ENCODE measurements at regions not wholly inside any gene's neighbourhood (a gene's known extent, or its start where the extent isn't known, plus 50 kb on each side); places are given as distances from the start of the nearest gene placed in this dataset.

DNA sequence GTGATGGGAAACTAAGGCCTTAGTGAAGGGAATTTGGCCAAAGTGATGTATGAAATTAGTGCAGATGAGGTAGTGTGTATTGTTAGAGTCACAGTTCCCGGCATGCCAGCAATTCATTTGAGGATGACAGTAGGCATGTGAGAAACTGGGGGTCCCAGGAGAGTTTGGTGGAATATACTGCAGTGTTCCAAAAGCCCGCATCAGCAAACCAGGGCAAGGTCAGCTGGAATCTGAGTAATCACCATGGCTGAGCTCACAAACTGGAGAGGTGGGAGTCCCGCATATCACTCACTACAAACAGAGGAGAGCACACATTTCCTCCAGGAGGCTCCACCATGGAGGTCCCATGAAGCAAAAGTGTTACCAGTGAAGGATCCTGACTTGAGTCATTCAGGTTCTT, 740.7 kb downstream of the TNS3 start:
- TF ChIP-seq, protein P1, sequence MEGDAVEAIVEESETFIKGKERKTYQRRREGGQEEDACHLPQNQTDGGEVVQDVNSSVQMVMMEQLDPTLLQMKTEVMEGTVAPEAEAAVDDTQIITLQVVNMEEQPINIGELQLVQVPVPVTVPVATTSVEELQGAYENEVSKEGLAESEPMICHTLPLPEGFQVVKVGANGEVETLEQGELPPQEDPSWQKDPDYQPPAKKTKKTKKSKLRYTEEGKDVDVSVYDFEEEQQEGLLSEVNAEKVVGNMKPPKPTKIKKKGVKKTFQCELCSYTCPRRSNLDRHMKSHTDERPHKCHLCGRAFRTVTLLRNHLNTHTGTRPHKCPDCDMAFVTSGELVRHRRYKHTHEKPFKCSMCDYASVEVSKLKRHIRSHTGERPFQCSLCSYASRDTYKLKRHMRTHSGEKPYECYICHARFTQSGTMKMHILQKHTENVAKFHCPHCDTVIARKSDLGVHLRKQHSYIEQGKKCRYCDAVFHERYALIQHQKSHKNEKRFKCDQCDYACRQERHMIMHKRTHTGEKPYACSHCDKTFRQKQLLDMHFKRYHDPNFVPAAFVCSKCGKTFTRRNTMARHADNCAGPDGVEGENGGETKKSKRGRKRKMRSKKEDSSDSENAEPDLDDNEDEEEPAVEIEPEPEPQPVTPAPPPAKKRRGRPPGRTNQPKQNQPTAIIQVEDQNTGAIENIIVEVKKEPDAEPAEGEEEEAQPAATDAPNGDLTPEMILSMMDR (IDR thresholded peaks at IDR 0.05), result no peak
- ChIA-PET CTCF (no interaction called here), POLR2A (no interaction called here)
- no peak for DNase-seq
- Mint-ChIP-seq H3K4me1 (ENCODE audit: low read depth) (no peaks in the 10 kb centered on the region), H3K27ac (no peak overlapping the region), H3K27me3 (no peaks in the 10 kb centered on the region), H3K4me3 (no peak overlapping the region), H3K36me3 (ENCODE audit: low read depth) (no peaks in the 10 kb centered on the region), H3K9me3 (peaks cover 5% of the 10 kb centered on the region)
- no peak for ATAC-seq
- intact Hi-C loops (cut with micrococcal nuclease), result no loop called here

DNA sequence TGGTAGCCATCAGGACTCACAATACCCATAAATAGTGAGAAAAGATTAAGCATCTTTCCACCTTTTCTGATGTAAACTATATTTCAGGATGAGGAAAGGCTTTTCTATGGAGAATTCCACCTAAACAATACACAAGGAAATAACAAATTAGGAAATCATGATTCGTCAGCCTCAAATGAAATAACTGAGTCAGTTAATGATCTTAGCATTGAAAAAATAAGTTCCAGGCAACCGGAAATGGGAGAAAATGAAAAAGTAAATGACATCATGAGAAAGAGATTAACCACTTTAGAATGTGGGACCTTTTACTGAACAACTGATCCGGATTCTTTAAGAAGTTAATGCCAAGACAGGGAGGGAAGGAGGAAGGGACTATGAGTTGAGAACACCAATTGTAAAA, 742.3 kb downstream of the TNS3 start:
- Mint-ChIP-seq H3K27me3 (no peaks in the 10 kb centered on the region), H3K4me3 (no peak overlapping the region), H3K27ac (no peak overlapping the region), H3K9me3 (no peaks in the 10 kb centered on the region), H3K36me3 (ENCODE audit: low read depth) (no peaks in the 10 kb centered on the region), H3K4me1 (ENCODE audit: low read depth) (no peaks in the 10 kb centered on the region)
- intact Hi-C loops (cut with micrococcal nuclease), result no loop called here
- ATAC-seq (no peak), DNase-seq (no peak)
- POLR2A ChIA-PET, result no interaction called here
- TF ChIP-seq, protein P1 (IDR thresholded peaks at IDR 0.05), result no peak
- CTCF ChIA-PET, result no interaction called here

DNA sequence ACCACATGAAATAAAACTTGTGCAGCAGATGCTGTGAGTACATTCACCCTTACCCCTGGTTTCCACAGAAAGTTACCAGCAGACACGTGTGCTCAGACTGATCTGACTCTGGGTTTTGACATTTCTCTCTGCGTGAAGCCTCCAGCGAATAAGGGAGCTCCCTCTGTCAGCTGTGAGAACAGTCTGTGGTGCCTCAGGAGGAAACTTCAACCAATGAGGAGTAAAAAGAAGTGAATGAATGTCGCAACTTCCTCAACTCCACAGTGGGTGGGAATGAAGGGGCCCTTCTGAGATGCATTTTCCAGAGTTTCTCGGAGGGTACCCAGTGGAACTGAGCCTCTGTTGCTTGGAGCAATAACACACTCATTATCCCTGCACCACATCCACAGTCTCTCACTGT, 743.4 kb downstream of the TNS3 start:
- POLR2A ChIA-PET, result no interaction called here
- ATAC-seq (no peak), DNase-seq (no peak)
- Mint-ChIP-seq H3K4me3 (no peak overlapping the region), H3K36me3 (ENCODE audit: low read depth) (no peaks in the 10 kb centered on the region), H3K27ac (no peak overlapping the region), H3K4me1 (ENCODE audit: low read depth) (no peaks in the 10 kb centered on the region), H3K27me3 (no peaks in the 10 kb centered on the region), H3K9me3 (no peaks in the 10 kb centered on the region)
- TF ChIP-seq, protein P1 (IDR thresholded peaks at IDR 0.05), result no peak
- intact Hi-C loops (cut with micrococcal nuclease), result no loop called here
- CTCF ChIA-PET, result no interaction called here

DNA sequence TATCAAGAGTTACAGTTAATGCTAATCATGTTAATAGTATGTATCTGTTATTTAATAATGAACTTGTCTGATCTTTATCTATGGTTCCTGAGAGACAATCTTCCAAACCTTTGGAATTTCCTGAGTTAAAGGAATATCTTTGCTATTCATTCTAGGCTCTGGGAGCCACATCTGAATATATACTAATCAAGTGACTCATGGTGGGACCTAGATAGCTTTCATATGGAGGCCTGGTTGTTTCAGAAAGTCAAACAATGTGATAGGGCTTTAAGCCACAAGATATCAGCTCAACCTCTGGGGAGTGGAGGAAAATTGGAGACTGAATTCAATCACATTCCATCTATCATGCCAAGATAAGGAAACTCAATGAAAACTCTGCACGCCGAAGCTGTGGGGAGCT, 746.4 kb downstream of the TNS3 start:
- Mint-ChIP-seq H3K4me1 (ENCODE audit: low read depth) (no peaks in the 10 kb centered on the region), H3K27ac (no peak overlapping the region)
- POLR2A ChIA-PET, result no interaction called here

DNA sequence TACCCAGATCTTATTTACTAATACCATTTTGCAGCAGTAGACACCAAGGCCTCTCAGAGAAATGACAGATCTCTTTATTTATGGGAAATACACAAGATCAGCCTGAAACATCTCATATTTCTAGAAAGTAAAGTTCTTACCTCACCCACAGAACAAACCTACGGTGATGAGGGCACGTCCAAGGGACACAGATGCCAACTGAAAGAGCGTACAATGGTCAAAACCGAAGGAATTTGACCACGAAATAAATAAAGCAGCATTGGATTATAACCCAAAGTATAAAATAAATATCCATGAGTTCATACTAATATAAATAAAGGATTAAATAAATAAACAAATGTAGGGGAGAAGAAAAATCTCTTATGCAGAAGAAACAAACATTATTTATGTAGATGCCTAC, 747.0 kb downstream of the TNS3 start:
- Mint-ChIP-seq H3K36me3 (ENCODE audit: low read depth) (no peaks in the 10 kb centered on the region), H3K4me1 (ENCODE audit: low read depth) (no peaks in the 10 kb centered on the region), H3K9me3 (peaks cover 2% of the 10 kb centered on the region), H3K27me3 (no peaks in the 10 kb centered on the region), H3K27ac (no peak overlapping the region), H3K4me3 (no peak overlapping the region)
- DNase-seq, result no peak
- POLR2A ChIA-PET, result no interaction called here
- CTCF ChIA-PET, result no interaction called here
- TF ChIP-seq, protein P1 (IDR thresholded peaks at IDR 0.05), result no peak
- intact Hi-C loops (cut with micrococcal nuclease), result no loop called here
- ATAC-seq, result no peak

More for the DNA sequence above, 746.4 kb downstream of the TNS3 start:
- no peak for DNase-seq
- Mint-ChIP-seq H3K9me3 (no peaks in the 10 kb centered on the region), H3K27me3 (no peaks in the 10 kb centered on the region), H3K4me3 (no peak overlapping the region), H3K36me3 (ENCODE audit: low read depth) (no peaks in the 10 kb centered on the region)
- intact Hi-C loops (cut with micrococcal nuclease), result no loop called here
- TF ChIP-seq, protein P1 (IDR thresholded peaks at IDR 0.05), result no peak
- ATAC-seq, result no peak
- CTCF ChIA-PET, result no interaction called here
